ENCODE measurements at regions not wholly inside any gene's neighbourhood (a gene's known extent, or its start where the extent isn't known, plus 50 kb on each side); places are given as distances from the start of the nearest gene placed in this dataset.

DNA sequence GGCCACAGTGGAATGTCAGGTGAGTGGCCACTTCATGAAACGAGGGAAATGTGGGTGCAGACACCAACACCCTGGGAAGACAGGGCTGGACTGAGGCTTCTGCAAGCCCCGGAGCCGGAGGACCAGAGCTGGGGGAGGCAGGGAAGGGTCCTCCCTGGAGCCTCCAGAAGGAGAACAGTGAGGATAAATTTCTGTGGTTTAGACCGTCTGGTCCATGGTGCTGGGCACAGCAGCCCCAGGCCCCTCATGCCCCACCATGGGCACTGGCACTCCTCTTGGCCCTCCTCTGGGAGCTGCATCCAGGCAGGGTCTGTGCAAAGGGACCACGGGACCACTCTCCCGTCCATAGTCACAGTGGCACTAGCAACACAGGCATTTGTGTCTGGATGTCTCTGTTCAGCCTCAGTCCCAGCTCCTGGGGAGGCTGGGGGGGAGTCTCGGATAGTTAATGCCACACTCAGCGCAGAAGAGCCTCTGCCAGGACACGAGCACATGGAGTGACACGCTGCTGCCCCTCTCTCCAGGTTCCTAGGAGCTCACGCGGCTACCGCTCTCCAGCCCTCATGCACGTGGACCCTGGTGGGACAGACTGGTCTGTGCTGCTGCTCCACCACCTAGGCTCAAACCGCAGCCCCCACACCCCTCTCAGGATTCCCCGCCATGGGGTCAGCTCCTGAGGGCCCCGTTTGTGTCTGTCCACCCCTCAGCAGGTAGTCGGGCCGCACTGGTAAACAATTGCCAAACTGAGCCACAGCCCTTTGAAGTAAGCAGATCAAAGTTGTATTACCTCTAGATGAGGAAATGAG lies 305.9 kb upstream of the SALL3 start:
- H3K27ac ChIP-seq (ENCODE audit: low read depth, low read length) = no peak overlapping the region
- H3K4me1 ChIP-seq (ENCODE audit: control insufficient read depth, insufficient read depth, low read length) = no peaks in the 10 kb centered on the region
- H3K27me3 ChIP-seq (ENCODE audit: control insufficient read depth, insufficient read depth, low read length) = no peaks in the 10 kb centered on the region
- H3K9ac ChIP-seq (ENCODE audit: low read length) = no peak overlapping the region
- H3K36me3 ChIP-seq (ENCODE audit: control insufficient read depth, insufficient read depth, low read length) = no peaks in the 10 kb centered on the region
- no peak overlapping the region for H3K4me3 ChIP-seq (ENCODE audit: low read length)

DNA sequence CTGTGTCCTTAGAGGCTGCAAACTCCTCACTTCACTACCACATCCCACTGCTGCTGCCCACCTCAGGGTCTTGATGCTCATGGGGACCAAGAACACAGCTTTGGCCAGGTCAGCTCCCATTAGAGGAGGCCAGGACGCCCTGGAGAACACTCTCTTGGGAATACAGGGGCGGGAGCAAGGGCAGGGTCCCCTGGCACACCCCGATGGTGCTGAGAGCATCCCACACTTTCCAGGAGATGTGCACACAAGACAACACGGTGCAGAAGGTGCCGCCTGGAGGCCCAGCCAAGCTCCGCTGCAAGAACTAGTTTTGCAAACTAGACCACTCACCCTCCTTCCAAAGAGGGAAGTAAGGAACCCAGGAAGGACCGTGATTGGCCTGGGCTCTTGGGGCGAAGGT lies 304.4 kb upstream of the SALL3 start:
- Histone ChIP-seq H3K4me1 (ENCODE audit: control insufficient read depth, insufficient read depth, low read length) (no peaks in the 10 kb centered on the region), H3K9ac (ENCODE audit: low read length) (no peak overlapping the region), H3K27ac (ENCODE audit: low read depth, low read length) (no peak overlapping the region), H3K27me3 (ENCODE audit: control insufficient read depth, insufficient read depth, low read length) (no peaks in the 10 kb centered on the region), H3K36me3 (ENCODE audit: control insufficient read depth, insufficient read depth, low read length) (no peaks in the 10 kb centered on the region), H3K4me3 (ENCODE audit: low read length) (no peak overlapping the region)

DNA sequence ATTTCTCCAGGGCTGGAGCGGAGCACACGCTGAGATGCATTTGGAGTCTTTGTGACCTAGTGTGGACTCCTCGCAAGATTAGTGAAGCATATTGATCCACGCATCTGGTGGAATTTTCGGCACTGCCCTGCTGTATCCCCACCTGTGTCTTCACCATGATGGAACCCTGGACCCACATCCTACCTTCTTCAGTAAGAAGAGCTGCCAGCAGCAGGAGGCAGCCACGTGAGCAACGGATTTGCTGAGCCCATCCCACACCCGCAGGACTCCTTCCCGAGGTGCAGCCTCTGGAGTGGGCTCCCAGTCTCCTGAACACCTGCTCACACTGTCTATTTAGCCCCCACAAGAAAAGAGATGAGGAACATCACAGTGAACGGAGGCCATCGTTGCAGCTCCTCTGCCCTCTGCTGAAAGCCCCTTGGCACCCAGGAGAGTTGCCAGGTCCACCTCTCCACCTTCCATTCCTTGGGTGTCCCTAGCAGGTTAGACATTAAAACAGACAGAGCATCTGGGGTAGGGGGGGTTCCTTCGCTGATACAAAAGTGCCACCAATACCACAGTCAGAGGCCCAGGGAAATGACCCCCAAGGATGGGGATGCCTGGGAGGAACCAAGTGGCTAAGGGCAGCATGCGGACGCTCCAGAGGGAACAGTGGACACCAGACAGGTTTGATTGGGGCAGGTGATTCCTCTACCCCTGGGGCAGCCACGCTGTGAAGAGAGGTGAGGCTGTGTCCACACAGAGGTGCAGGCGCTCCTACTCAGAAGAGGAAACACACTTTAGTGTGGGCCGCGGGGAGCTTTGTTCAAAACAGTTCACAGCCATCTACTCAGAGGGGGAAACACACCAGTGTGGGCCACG lies 302.8 kb upstream of the SALL3 start:
- Histone ChIP-seq H3K9ac (ENCODE audit: low read length) (no peak overlapping the region), H3K36me3 (ENCODE audit: control insufficient read depth, insufficient read depth, low read length) (no peaks in the 10 kb centered on the region), H3K27ac (ENCODE audit: low read depth, low read length) (no peak overlapping the region), H3K4me1 (ENCODE audit: control insufficient read depth, insufficient read depth, low read length) (no peaks in the 10 kb centered on the region), H3K4me3 (ENCODE audit: low read length) (no peak overlapping the region), H3K27me3 (ENCODE audit: control insufficient read depth, insufficient read depth, low read length) (no peaks in the 10 kb centered on the region)

DNA sequence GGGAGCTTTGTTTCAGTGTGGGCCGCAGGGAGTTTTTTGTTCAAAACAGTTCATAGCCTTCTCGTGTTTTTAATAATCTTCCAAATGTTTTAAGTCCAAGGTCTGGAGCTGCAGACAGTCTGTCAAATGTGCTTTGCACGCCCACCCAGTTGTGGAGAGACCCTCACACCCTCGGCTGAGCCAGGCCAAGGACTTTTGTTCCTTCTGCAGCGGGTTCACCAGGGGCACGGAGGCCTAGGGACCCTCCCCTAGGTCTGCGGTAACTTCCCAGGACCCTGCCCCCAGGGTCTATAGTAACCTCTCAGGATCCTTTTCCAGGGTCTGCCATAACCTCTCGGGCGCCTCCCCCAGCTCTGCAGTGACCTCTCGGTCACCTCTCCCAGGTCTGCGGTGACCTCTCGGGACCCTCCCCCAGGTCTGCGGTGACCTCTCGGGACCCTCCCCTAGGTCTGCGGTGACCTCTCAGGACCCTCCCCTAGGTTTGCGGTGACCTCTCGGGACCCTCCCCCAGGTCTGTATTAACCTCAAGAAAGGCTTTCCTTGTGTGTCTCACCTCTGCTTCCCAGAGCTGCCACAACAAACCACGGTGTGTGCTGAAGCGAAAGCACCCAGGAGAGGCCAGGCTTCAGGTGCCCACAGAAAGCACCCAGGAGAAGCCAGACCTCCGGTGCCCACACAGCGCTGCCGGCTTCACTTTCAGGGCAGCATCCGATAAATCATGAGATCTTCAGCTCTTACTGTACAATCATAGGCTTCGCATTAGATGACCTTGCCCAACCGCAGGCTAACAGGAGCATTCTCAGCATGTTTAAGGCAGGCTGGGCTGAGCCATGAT lies 301.9 kb upstream of the SALL3 start:
- Histone ChIP-seq H3K27ac (ENCODE audit: low read depth, low read length) (no peak overlapping the region), H3K9ac (ENCODE audit: low read length) (no peak overlapping the region), H3K36me3 (ENCODE audit: control insufficient read depth, insufficient read depth, low read length) (no peaks in the 10 kb centered on the region), H3K27me3 (ENCODE audit: control insufficient read depth, insufficient read depth, low read length) (no peaks in the 10 kb centered on the region), H3K4me1 (ENCODE audit: control insufficient read depth, insufficient read depth, low read length) (no peaks in the 10 kb centered on the region), H3K4me3 (ENCODE audit: low read length) (no peak overlapping the region)

DNA sequence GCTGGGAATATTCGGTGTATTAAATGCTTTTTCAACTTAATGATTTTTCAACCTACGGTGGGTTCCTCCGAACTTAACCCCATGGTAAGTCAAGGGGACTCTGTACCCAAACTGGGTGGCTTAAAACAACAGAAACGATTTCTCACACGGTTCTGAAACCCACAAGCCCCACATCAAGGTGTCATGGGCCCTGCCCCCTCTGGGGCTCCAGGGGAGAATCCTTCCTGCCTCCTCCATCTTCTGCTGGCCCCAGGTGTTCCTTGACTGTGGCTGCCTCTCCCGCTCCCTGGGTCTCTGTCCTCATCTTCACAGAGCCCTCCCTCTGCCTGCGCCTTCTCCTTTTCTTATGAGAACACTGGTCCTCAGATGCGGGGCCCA lies 301.3 kb upstream of the SALL3 start:
- no peak overlapping the region for H3K4me3 ChIP-seq (ENCODE audit: low read length)
- H3K27me3 ChIP-seq (ENCODE audit: control insufficient read depth, insufficient read depth, low read length) = no peaks in the 10 kb centered on the region
- H3K27ac ChIP-seq (ENCODE audit: low read depth, low read length) = no peak overlapping the region
- no peaks in the 10 kb centered on the region for H3K4me1 ChIP-seq (ENCODE audit: control insufficient read depth, insufficient read depth, low read length)
- H3K36me3 ChIP-seq (ENCODE audit: control insufficient read depth, insufficient read depth, low read length) = no peaks in the 10 kb centered on the region
- no peak overlapping the region for H3K9ac ChIP-seq (ENCODE audit: low read length)

DNA sequence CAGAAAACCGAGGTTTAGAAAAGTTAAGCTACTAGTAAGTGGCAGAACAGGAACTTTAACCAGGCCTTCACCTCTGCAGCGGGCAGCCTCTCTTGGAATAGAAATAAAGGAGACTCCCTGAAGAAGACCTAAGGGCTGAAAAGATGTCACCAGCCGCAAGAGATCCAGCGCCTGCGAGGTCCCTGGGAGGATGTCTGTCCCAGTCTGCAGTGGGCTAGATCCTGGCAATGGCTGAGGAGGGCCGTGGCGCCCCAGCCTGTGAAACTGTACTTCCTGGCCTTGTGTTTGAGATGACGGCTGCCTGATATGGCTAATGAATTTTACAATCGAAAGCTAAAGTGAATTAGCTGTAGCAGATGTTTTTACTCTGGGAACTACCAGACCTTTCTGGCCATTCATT lies 300.6 kb upstream of the SALL3 start:
- Histone ChIP-seq H3K4me3 (ENCODE audit: low read length) (no peak overlapping the region), H3K36me3 (ENCODE audit: control insufficient read depth, insufficient read depth, low read length) (no peaks in the 10 kb centered on the region), H3K4me1 (ENCODE audit: control insufficient read depth, insufficient read depth, low read length) (no peaks in the 10 kb centered on the region), H3K27me3 (ENCODE audit: control insufficient read depth, insufficient read depth, low read length) (no peaks in the 10 kb centered on the region), H3K9ac (ENCODE audit: low read length) (no peak overlapping the region), H3K27ac (ENCODE audit: low read depth, low read length) (no peak overlapping the region)

DNA sequence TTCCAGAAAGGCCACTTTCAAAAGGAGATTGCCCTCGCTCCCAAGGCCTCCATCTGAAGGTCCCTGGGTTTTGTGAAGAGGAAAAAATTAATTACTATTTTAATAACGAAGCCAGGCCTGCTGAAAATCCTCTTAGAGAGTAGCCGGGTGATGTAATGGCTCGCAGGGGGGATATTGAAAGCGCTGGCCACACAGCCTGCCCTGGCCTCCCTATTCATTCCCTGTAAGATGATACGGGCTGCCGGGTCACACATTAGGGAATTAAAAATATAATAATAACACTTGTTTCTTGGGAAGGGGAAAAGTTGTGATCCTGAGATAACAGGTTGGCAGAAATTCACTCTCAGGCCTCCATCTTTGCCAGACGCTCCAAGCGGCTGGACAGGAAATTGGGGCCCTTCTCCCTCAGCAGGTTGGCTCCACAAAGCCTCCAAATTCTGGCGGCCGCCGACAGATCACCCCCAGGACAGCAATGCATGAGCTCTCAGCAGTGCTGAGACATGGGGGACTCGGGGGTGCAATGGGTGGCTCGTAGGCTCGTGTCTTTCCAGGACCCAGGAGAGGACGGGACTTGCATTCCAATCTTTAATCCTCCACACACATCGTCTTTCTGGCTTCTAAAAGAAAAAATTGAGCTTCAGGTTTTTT lies 299.9 kb upstream of the SALL3 start:
- Histone ChIP-seq H3K9ac (ENCODE audit: low read length) (no peak overlapping the region), H3K27ac (ENCODE audit: low read depth, low read length) (no peak overlapping the region), H3K4me1 (ENCODE audit: control insufficient read depth, insufficient read depth, low read length) (no peaks in the 10 kb centered on the region), H3K27me3 (ENCODE audit: control insufficient read depth, insufficient read depth, low read length) (no peaks in the 10 kb centered on the region), H3K4me3 (ENCODE audit: low read length) (no peak overlapping the region), H3K36me3 (ENCODE audit: control insufficient read depth, insufficient read depth, low read length) (no peaks in the 10 kb centered on the region)

DNA sequence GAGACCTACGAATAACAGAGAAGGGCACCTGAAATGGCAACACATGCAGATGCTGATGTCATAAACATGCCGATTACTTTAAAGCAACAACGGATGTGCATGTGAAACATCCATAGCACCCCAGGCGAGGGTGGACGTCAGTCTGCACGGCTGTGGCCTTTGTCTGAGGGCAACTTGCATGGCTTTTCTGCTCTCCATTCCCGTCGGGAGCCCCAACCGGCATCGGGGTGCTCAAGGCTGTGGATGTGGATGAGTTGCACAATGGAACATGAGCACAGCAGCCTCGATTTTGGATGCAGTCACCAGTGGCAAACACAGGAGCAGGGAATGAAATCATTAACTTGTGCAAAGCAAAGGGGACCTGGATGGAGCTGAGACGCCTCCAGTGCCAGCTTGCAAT lies 298.2 kb upstream of the SALL3 start:
- Histone ChIP-seq H3K36me3 (ENCODE audit: control insufficient read depth, insufficient read depth, low read length) (no peaks in the 10 kb centered on the region), H3K9ac (ENCODE audit: low read length) (no peak overlapping the region), H3K4me3 (ENCODE audit: low read length) (no peak overlapping the region), H3K27ac (ENCODE audit: low read depth, low read length) (no peak overlapping the region), H3K27me3 (ENCODE audit: control insufficient read depth, insufficient read depth, low read length) (no peaks in the 10 kb centered on the region), H3K4me1 (ENCODE audit: control insufficient read depth, insufficient read depth, low read length) (no peaks in the 10 kb centered on the region)

DNA sequence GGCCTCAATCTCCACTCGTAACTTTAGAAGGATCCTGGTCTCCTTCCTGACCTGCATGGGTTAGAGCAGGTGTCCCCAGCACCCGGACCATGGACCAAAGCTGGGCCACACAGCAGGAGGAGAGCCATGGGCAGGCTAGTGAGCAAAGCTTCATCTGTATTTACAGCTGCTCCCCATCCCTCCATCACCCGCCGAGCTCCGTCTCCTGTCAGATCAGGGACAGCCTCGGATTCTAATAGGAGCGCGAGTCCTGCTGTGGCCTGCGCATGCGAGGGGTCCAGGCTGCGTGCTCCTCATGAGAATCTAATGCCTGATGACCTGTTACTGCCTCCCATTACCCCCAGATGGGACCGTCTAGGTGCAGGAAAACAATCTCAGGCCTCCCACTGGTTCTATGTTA lies 297.7 kb upstream of the SALL3 start:
- no peaks in the 10 kb centered on the region for H3K4me1 ChIP-seq (ENCODE audit: control insufficient read depth, insufficient read depth, low read length)
- H3K27me3 ChIP-seq (ENCODE audit: control insufficient read depth, insufficient read depth, low read length) = no peaks in the 10 kb centered on the region
- no peak overlapping the region for H3K9ac ChIP-seq (ENCODE audit: low read length)
- no peak overlapping the region for H3K27ac ChIP-seq (ENCODE audit: low read depth, low read length)
- no peak overlapping the region for H3K4me3 ChIP-seq (ENCODE audit: low read length)
- no peaks in the 10 kb centered on the region for H3K36me3 ChIP-seq (ENCODE audit: control insufficient read depth, insufficient read depth, low read length)

DNA sequence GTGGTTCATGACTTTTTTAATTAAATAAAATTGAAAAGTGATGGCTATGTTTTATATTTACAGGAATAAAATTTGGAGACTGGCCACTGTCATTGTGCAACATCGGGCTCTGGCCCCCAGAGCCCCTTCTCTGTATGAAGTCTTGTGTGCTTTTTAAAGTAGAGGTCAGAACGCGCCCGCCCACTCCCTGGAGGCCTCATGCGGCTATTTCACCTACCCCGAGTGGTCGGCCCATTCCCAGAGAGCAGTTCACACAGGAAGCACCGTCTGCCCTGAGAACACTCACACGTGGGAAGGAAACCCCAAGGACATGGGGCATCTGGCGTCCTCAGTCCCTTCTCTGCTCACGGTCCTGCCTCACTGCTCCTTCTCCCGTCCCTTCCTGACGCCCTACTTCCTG lies 296.9 kb upstream of the SALL3 start:
- H3K27ac ChIP-seq (ENCODE audit: low read depth, low read length) = no peak overlapping the region
- H3K4me3 ChIP-seq (ENCODE audit: low read length) = no peak overlapping the region
- H3K4me1 ChIP-seq (ENCODE audit: control insufficient read depth, insufficient read depth, low read length) = no peaks in the 10 kb centered on the region
- no peak overlapping the region for H3K9ac ChIP-seq (ENCODE audit: low read length)
- no peaks in the 10 kb centered on the region for H3K27me3 ChIP-seq (ENCODE audit: control insufficient read depth, insufficient read depth, low read length)
- H3K36me3 ChIP-seq (ENCODE audit: control insufficient read depth, insufficient read depth, low read length) = no peaks in the 10 kb centered on the region

DNA sequence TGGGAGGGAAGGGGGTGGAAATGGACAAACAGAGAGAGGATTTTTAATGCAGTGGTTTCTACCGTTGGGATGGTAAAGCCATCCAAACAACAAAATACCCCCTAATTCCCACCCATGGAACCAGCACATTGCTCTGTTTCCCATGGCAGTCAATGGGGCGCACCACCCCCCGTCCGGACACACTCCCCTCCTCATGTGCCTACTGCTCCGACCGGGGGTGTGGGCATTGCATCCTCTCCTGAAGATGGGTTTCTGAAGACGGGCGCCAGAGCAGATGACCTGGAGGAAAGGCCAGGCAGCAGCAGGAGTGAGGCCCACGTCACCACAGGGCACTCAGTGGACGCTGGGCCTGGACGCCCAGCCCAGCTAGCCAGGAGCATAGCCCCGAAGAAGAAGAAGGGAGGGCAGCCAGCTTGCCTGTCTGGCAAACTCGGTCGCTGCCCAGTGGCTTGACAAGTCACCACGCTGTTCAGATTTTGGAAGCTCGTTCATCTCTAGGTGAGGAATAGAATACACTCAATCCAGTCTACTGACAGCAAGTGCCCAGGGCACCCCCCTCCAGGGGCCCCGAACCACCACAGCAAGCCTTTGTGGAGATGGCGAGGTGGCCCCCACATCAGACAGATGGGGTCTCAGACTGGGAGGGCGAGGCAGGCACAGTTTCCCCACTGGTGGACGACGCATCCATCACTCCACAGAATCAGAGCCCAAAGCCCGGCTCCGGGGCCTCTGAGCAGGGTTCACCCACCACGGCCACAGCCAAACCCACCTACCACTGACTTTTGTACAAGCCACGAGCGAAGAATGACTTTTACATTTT lies 296.2 kb upstream of the SALL3 start:
- no peaks in the 10 kb centered on the region for H3K27me3 ChIP-seq (ENCODE audit: control insufficient read depth, insufficient read depth, low read length)
- H3K4me3 ChIP-seq (ENCODE audit: low read length) = no peak overlapping the region
- H3K36me3 ChIP-seq (ENCODE audit: control insufficient read depth, insufficient read depth, low read length) = no peaks in the 10 kb centered on the region

More for the DNA sequence above, 296.2 kb upstream of the SALL3 start:
- no peak overlapping the region for H3K27ac ChIP-seq (ENCODE audit: low read depth, low read length)
- H3K9ac ChIP-seq (ENCODE audit: low read length) = no peak overlapping the region
- H3K4me1 ChIP-seq (ENCODE audit: control insufficient read depth, insufficient read depth, low read length) = no peaks in the 10 kb centered on the region
